Kidney (tissue), 13 donors: ENCODE measurements at regions not wholly inside any gene's neighbourhood (a gene's known extent, or its start where the extent isn't known, plus 50 kb on each side); places are given as distances from the start of the nearest gene placed in this dataset.

ENCODE experiments used
- DNase-seq, 5 donors: peaks; one replicate each; pipeline ENCODE4 v3.0.0-alpha.2; 2013 to 2020
- FAIRE-seq: peaks from 2 replicates; lab custom pipeline; 2012; peaks lifted over from hg19 to GRCh38; lab: Jason Lieb, UNC
- H3K27ac ChIP-seq, 2 donors: one replicate each; pipeline ENCODE4 v1.7.0; 2013; ENCODE audit warnings: low read depth in 2 of 2, low read length in 2 of 2, inconsistent platforms in 1 of 2
- H3K27me3 ChIP-seq: one replicate; pipeline ENCODE4 v1.7.1; 2013; ENCODE audit warnings: low read length, inconsistent platforms; ENCODE audit not compliant: control insufficient read depth, insufficient read depth
- H3K36me3 ChIP-seq, 3 donors: one replicate each; pipeline versions ENCODE4 v1.7.0 to v1.7.1; 2013; ENCODE audit warnings: low read length in 3 of 3, control low read depth in 1 of 3, inconsistent platforms in 1 of 3; ENCODE audit not compliant: insufficient read depth in 3 of 3, control insufficient read depth in 2 of 3
- H3K4me1 ChIP-seq, 3 donors: one replicate each; pipeline versions ENCODE4 v1.7.0 to v1.7.1; 2013; ENCODE audit warnings: low read length in 3 of 3, inconsistent platforms in 1 of 3, low read depth in 1 of 3; ENCODE audit not compliant: control insufficient read depth in 2 of 3, insufficient read depth in 2 of 3
- H3K4me3 ChIP-seq, 3 donors: one replicate each; pipeline versions ENCODE4 v1.7.0 to v1.8.1; 2013; ENCODE audit warnings: low read length in 3 of 3, control low read depth in 1 of 3, inconsistent platforms in 1 of 3
- H3K9ac ChIP-seq, 3 donors: one replicate each; pipeline versions ENCODE4 v1.7.0 to v1.7.1; 2013; ENCODE audit warnings: low read length in 3 of 3, control low read depth in 1 of 3, inconsistent platforms in 1 of 3
- H3K9me3 ChIP-seq, 3 donors: one replicate each; pipeline versions ENCODE4 v1.7.0 to v1.7.1; 2013; ENCODE audit warnings: low read length in 3 of 3, control low read depth in 1 of 3, inconsistent platforms in 1 of 3; ENCODE audit not compliant: control insufficient read depth in 2 of 3, insufficient read depth in 1 of 3
- CTCF ChIP-seq: IDR thresholded peaks from 3 replicates; pipeline ENCODE4 v1.5.1; 2012; ENCODE audit warnings: mild to moderate bottlenecking, moderate library complexity, borderline replicate concordance; ENCODE audit not compliant: insufficient read depth; ENCODE audit errors: extremely low read depth
- intact Hi-C: fragments of 100-400 bp; cut with DNase I; formaldehyde crosslinking; loops from one replicate; pipeline ENCODE4 v1.11.1; 2022
- donor health status: control.
- donor health status: control.
- donor health status: control.
- donor health status: control.
- donor health status: control.
- donor health status: DM: yes; HTN: yes; CAD: no.
- donor health status: Normal renal cell carcinoma (clear cell type).

GRCh38 chr16:11482946-11483748 is 103.6 kb downstream of the LITAF start:
- no peaks in the 10 kb centered on the region for H3K4me1 ChIP-seq
- no peaks in the 10 kb centered on the region for H3K9me3 ChIP-seq
- H3K4me3 ChIP-seq: no peak overlapping the region
- no peak overlapping the region for H3K9ac ChIP-seq
- H3K27me3 ChIP-seq: no peaks in the 10 kb centered on the region
- intact Hi-C loops: no loop called here
- no peaks in the 10 kb centered on the region for H3K36me3 ChIP-seq
- no peak for TF ChIP-seq CTCF
- FAIRE-seq (no peak), DNase-seq (no peak)
- no peak overlapping the region for H3K27ac ChIP-seq

DNA sequence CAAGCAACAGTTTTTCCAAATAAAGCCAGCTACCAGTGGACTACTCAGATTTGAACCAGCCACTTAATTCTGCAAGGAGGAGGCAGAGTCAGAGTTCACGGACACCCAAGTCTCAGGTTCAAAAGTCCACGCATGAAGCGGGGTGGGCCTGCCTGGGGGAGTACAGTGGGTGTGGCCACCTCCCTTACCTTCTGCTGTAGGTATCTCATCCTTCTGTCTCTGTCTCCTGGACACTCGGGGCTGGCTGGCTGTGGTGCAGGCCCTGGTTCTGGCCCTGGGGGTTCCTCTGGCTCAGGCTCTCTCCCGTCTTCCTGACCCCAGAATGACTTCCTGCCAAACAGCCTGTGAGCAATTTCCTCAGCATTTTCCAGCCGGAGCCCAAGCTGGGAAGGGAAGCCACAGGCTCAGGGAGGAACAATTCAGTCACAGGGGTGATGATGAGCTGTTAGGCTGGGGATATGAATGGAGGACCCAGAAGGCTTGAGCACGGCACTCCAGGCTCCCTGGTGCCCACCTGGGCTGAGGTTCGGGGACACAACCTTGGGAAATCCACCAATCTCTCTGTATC is 101.9 kb downstream of the LITAF start:
- intact Hi-C loops: no loop called here
- Histone ChIP-seq H3K36me3 (no peaks in the 10 kb centered on the region), H3K4me1 (no peaks in the 10 kb centered on the region), H3K27ac (no peak overlapping the region), H3K9me3 (no peaks in the 10 kb centered on the region), H3K9ac (no peak overlapping the region), H3K27me3 (no peaks in the 10 kb centered on the region), H3K4me3 (no peak overlapping the region)
- TF ChIP-seq CTCF: no peak
- FAIRE-seq (no peak), DNase-seq (no peak)

DNA sequence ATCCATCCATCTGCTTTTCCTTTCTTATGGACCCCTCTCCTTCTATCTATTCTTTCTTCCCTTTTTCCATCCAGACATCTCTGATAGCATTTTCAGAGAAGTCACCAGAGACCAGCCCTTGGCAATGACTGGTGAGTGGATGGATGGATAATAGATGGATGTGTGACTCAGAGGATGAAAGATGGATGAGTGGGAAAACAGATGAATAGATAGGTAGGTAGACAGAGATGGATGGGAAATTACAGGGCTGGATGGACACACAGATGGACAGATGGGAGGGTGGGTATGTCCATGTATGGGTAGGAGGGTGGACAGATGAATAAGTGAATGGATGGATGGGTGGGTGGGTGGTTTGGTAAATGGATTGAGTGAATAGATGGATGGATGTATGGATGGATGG is 101.0 kb downstream of the LITAF start:
- FAIRE-seq: no peak
- no peaks in the 10 kb centered on the region for H3K27me3 ChIP-seq
- no peak for TF ChIP-seq CTCF
- no peak overlapping the region for H3K27ac ChIP-seq
- no peaks in the 10 kb centered on the region for H3K36me3 ChIP-seq
- no peak overlapping the region for H3K9ac ChIP-seq
- peaks cover 0 to under 1% (median 0%) of the 10 kb centered on the region in 3 donors for H3K9me3 ChIP-seq
- DNase-seq: no peak
- no peak overlapping the region for H3K4me3 ChIP-seq
- H3K4me1 ChIP-seq: no peaks in the 10 kb centered on the region
- intact Hi-C loops: no loop called here
